H1 (cell line): ENCODE measurements at regions not wholly inside any gene's neighbourhood (a gene's known extent, or its start where the extent isn't known, plus 50 kb on each side); places are given as distances from the start of the nearest gene placed in this dataset.

Experiments
- CTCF ChIA-PET: fragments of 300-600 bp; sonication (Branson Sonifier 250); formaldehyde crosslinking; loops from one replicate; lab custom pipeline; 2021; ENCODE audit not compliant: partially characterized antibody; lab: Charles Lee
- POLR2A ChIA-PET: fragments of 300-600 bp; sonication (Branson Sonifier 250); formaldehyde crosslinking; loops from one replicate; lab custom pipeline; 2021; ENCODE audit warnings: inconsistent platforms; ENCODE audit not compliant: partially characterized antibody; lab: Charles Lee
- DNase-seq, 2 experiments: peaks; one replicate each; pipeline versions ENCODE4 v3.0.0 to v3.0.0-alpha.2; 2010 to 2022; ENCODE audit warnings: low spot score in 2 of 2, low read depth in 1 of 2, mixed read lengths in 1 of 2
- FAIRE-seq: peaks from 2 replicates; lab custom pipeline; 2011; peaks lifted over from hg19 to GRCh38; lab: Jason Lieb, UNC
- H2AFZ ChIP-seq: 2 replicates; pipeline ENCODE4 v1.8.1; 2012; ENCODE audit warnings: low read length, inconsistent platforms
- H2AK5ac ChIP-seq: 2 replicates; pipeline ENCODE4 v1.6.1; 2013; ENCODE audit warnings: low read depth, low read length
- H2BK120ac ChIP-seq: replicated peaks from 2 replicates; pipeline ENCODE3; 2013; ENCODE audit warnings: low read depth, low read length, inconsistent platforms
- H2BK12ac ChIP-seq: 2 replicates; pipeline ENCODE4 v1.6.1; 2013; ENCODE audit warnings: low read depth, low read length
- H2BK15ac ChIP-seq: 2 replicates; pipeline ENCODE4 v1.6.1; 2013; ENCODE audit warnings: low read length
- H2BK20ac ChIP-seq: 2 replicates; pipeline ENCODE4 v1.6.1; 2013; ENCODE audit warnings: low read length
- H2BK5ac ChIP-seq: 2 replicates; pipeline ENCODE4 v1.6.1; 2013; ENCODE audit warnings: low read depth, low read length
- H3K14ac ChIP-seq: 2 replicates; pipeline ENCODE4 v1.6.1; 2013; ENCODE audit warnings: inconsistent platforms; ENCODE audit not compliant: insufficient read length
- H3K18ac ChIP-seq: 2 replicates; pipeline ENCODE4 v1.6.1; 2013; ENCODE audit warnings: low read length; ENCODE audit errors: extremely low read depth
- H3K23ac ChIP-seq: 2 replicates; pipeline ENCODE4 v1.6.1; 2013; ENCODE audit warnings: inconsistent platforms; ENCODE audit not compliant: insufficient read length
- H3K23me2 ChIP-seq: 2 replicates; pipeline ENCODE4 v1.6.1; 2013; ENCODE audit warnings: low read depth, low read length
- H3K27ac ChIP-seq: 2 replicates; pipeline ENCODE4 v1.6.1; 2011; ENCODE audit warnings: low read depth, low read length, inconsistent platforms
- H3K27me3 ChIP-seq, 4 experiments: replicated peaks in 1 of 4; 1 replicate in 1 of 4; 2 replicates in 3 of 4; pipeline versions ENCODE4 v1.6.1 to v1.8.1; 2011 to 2013; ENCODE audit warnings: low read length in 3 of 4, mild to moderate bottlenecking in 3 of 4, inconsistent platforms in 2 of 4, mixed read lengths in 2 of 4, moderate library complexity in 1 of 4; ENCODE audit not compliant: control insufficient read depth in 3 of 4, insufficient read depth in 3 of 4; ENCODE audit errors: extremely low read depth in 1 of 4
- H3K36me3 ChIP-seq, 4 experiments: 2 replicates each; pipeline versions ENCODE4 v1.6.1 to v1.8.1; 2011 to 2013; ENCODE audit warnings: mild to moderate bottlenecking in 4 of 4, low read length in 3 of 4, moderate library complexity in 2 of 4, control low read depth in 1 of 4, inconsistent platforms in 1 of 4; ENCODE audit not compliant: insufficient read depth in 4 of 4, control insufficient read depth in 2 of 4
- H3K4ac ChIP-seq: replicated peaks from 2 replicates; pipeline ENCODE3; 2013; ENCODE audit warnings: low read length, low read depth, mixed read lengths, inconsistent platforms; ENCODE audit not compliant: insufficient read length
- H3K4me1 ChIP-seq, 4 experiments: replicated peaks in 1 of 4; 1 replicate in 1 of 4; 2 replicates in 3 of 4; pipeline versions ENCODE4 v1.6.1 to v1.8.1; 2011 to 2013; ENCODE audit warnings: low read length in 3 of 4, inconsistent platforms in 2 of 4, mixed read lengths in 1 of 4; ENCODE audit not compliant: insufficient read depth in 4 of 4, control insufficient read depth in 3 of 4
- H3K4me2 ChIP-seq, 2 experiments: 2 replicates each; pipeline versions ENCODE4 v1.6.1 to v1.8.1; 2011 to 2013; ENCODE audit warnings: low read depth in 2 of 2, low read length in 2 of 2, control low read depth in 1 of 2, inconsistent platforms in 1 of 2, mild to moderate bottlenecking in 1 of 2; ENCODE audit not compliant: insufficient read depth in 1 of 2
- H3K4me3 ChIP-seq, 4 experiments: fragments of 200-600, 300-600 bp in 1 of 4; sonication (generic), shearing (Covaris generic), sonication (Bioruptor Twin) in 1 of 4; 2 replicates each; pipeline versions ENCODE4 v1.5.1 to v1.8.1; 2011 to 2016; ENCODE audit warnings: low read length in 4 of 4, low read depth in 3 of 4, control low read depth in 2 of 4, inconsistent platforms in 2 of 4, mild to moderate bottlenecking in 2 of 4, mixed read lengths in 1 of 4, moderate library complexity in 1 of 4; ENCODE audit not compliant: insufficient read depth in 2 of 4; ENCODE audit errors: extremely low read depth in 1 of 4
- H3K56ac ChIP-seq: replicated peaks from 2 replicates; pipeline ENCODE3; 2013; ENCODE audit warnings: low read depth, mild to moderate bottlenecking, mixed read lengths, low read length, inconsistent platforms; ENCODE audit not compliant: insufficient read length
- H3K79me1 ChIP-seq: 2 replicates; pipeline ENCODE4 v1.6.1; 2013; ENCODE audit warnings: low read depth, low read length, control low read depth
- H3K79me2 ChIP-seq, 2 experiments: 2 replicates each; pipeline versions ENCODE4 v1.6.1 to v1.8.1; 2012 to 2013; ENCODE audit warnings: low read length in 2 of 2, mild to moderate bottlenecking in 2 of 2, inconsistent platforms in 1 of 2; ENCODE audit not compliant: insufficient read depth in 2 of 2, control insufficient read depth in 1 of 2
- H3K9ac ChIP-seq, 4 experiments: replicated peaks in 1 of 4; 1 replicate in 1 of 4; 2 replicates in 3 of 4; pipeline versions ENCODE4 v1.6.1 to v1.8.1; 2011 to 2013; ENCODE audit warnings: low read depth in 3 of 4, low read length in 3 of 4, control low read depth in 2 of 4, mild to moderate bottlenecking in 2 of 4, moderate library complexity in 2 of 4, inconsistent platforms in 1 of 4; ENCODE audit errors: extremely low read depth in 1 of 4
- H3K9me3 ChIP-seq, 2 experiments: 2 replicates each; pipeline versions ENCODE4 v1.6.1 to v1.8.1; 2012 to 2013; ENCODE audit warnings: mild to moderate bottlenecking in 2 of 2, moderate library complexity in 2 of 2, control low read depth in 1 of 2, inconsistent platforms in 1 of 2, low read depth in 1 of 2, low read length in 1 of 2, mixed read lengths in 1 of 2; ENCODE audit not compliant: insufficient read depth in 2 of 2
- H4K20me1 ChIP-seq, 2 experiments: replicated peaks in 1 of 2; 2 replicates each; pipeline versions ENCODE3 to v1.8.1; 2011 to 2013; ENCODE audit warnings: inconsistent platforms in 2 of 2, low read length in 2 of 2, mild to moderate bottlenecking in 1 of 2; ENCODE audit not compliant: insufficient read depth in 2 of 2, control insufficient read depth in 1 of 2
- H4K5ac ChIP-seq: 2 replicates; pipeline ENCODE4 v1.6.1; 2013; ENCODE audit warnings: low read length, low read depth, mixed read lengths, inconsistent platforms; ENCODE audit not compliant: insufficient read length
- H4K8ac ChIP-seq: 2 replicates; pipeline ENCODE4 v1.8.0; 2013; ENCODE audit warnings: mild to moderate bottlenecking, moderate library complexity, low read length, inconsistent platforms; ENCODE audit not compliant: insufficient read depth; ENCODE audit errors: extremely low read depth
- H4K91ac ChIP-seq: replicated peaks from 2 replicates; pipeline ENCODE3; 2013; ENCODE audit warnings: low read length, mixed read lengths, inconsistent platforms; ENCODE audit not compliant: insufficient read length
- WGBS, 2 experiments: shearing (Covaris generic) in 1 of 2; methylation state at CpG; one replicate each; pipeline versions ENCODE4 v1.1.6 to v1.1.7; 2013 to 2015; ENCODE audit warnings: low lambda C conversion rate in 2 of 2, mixed read lengths in 2 of 2, inconsistent platforms in 1 of 2, low coverage in 1 of 2, missing lambda C conversion rate in 1 of 2; ENCODE audit not compliant: insufficient replicate concordance in 2 of 2, insufficient coverage in 1 of 2, insufficient read length in 1 of 2; ENCODE audit errors: extremely low coverage in 1 of 2, missing lambda C conversion rate in 1 of 2; 5-methylcytosine and 5-hydroxymethylcytosine counted together

GRCh38 chr4:100936661-100937375 lies 410.5 kb downstream of the PPP3CA start:
- no peak overlapping the region for H2BK120ac ChIP-seq
- 84% methylated on average over 4 of the region's 4 CpGs; no CpG with 5 or more reads in 1 of the 2 experiments for WGBS, 2 experiments
- no peak overlapping the region for H2BK5ac ChIP-seq
- no peak overlapping the region for H2AK5ac ChIP-seq
- H3K4me3 ChIP-seq, result no peak overlapping the region
- no peak overlapping the region for H2BK12ac ChIP-seq
- no peaks in the 10 kb centered on the region for H3K23me2 ChIP-seq
- H3K36me3 ChIP-seq, result no peaks in the 10 kb centered on the region
- H2BK15ac ChIP-seq, result no peak overlapping the region
- ChIA-PET CTCF (interaction anchor here (0.6 to 1.6 kb wide), 4 partner anchors 14 to 277 kb away, joined by 3 read pairs; no protein-coding TSS in a partner anchor), POLR2A (no interaction called here)
- no peak overlapping the region for H4K91ac ChIP-seq
- H3K79me2 ChIP-seq, result no peaks in the 10 kb centered on the region
- H3K4ac ChIP-seq, result no peak overlapping the region
- H3K23ac ChIP-seq, result no peak overlapping the region
- no peak overlapping the region for H3K9ac ChIP-seq
- FAIRE-seq, result no peak
- no peak overlapping the region for H4K8ac ChIP-seq
- no peak overlapping the region for H3K56ac ChIP-seq
- no peak overlapping the region for H3K4me2 ChIP-seq
- no peak overlapping the region for H3K18ac ChIP-seq
- no peaks in the 10 kb centered on the region for H3K79me1 ChIP-seq
- H3K4me1 ChIP-seq, result no peaks in the 10 kb centered on the region
- H3K27me3 ChIP-seq, result no peaks in the 10 kb centered on the region
- no peak overlapping the region for H2BK20ac ChIP-seq
- DNase-seq, result no peak
- H3K14ac ChIP-seq, result no peak overlapping the region
- no peak overlapping the region for H2AFZ ChIP-seq
- H4K20me1 ChIP-seq, result no peaks in the 10 kb centered on the region
- H4K5ac ChIP-seq, result no peak overlapping the region
- no peak overlapping the region for H3K27ac ChIP-seq
- no peaks in the 10 kb centered on the region for H3K9me3 ChIP-seq
